ENCODE measurements at regions not wholly inside any gene's neighbourhood (a gene's known extent, or its start where the extent isn't known, plus 50 kb on each side); places are given as distances from the start of the nearest gene placed in this dataset.

DNA sequence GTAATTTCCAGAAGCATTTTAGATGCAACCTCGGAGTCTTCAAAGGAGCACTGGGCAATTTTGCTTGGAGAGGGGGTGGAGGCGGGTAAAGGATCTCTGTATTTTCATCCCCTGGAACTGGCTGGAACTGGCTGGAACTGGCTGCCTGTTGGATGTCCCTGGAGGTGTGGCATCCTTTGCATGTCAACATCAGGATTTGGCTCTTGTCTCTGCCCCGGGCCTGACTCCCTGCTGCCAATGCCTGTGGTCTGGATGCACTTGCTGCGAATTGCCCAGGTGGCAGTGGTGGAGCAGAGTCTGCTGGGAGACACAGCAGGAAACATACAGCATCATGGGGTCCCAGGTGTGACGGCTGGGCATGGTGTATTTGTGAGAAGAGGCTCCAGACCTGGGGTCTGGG, 391.3 kb downstream of the GADD45G start:
- DNase-seq (ENCODE audit: low read depth) = no peak
- TF ChIP-seq MAX (IDR thresholded peaks at IDR 0.05; ENCODE audit: low read depth, low read length) (no peak), POLR2A (IDR thresholded peaks at IDR 0.05; ENCODE audit: extremely low read depth, insufficient read length) (no peak), MYC (IDR thresholded peaks at IDR 0.05; ENCODE audit: low read depth, low read length) (no peak)
- TF ChIP-seq, protein P1, sequence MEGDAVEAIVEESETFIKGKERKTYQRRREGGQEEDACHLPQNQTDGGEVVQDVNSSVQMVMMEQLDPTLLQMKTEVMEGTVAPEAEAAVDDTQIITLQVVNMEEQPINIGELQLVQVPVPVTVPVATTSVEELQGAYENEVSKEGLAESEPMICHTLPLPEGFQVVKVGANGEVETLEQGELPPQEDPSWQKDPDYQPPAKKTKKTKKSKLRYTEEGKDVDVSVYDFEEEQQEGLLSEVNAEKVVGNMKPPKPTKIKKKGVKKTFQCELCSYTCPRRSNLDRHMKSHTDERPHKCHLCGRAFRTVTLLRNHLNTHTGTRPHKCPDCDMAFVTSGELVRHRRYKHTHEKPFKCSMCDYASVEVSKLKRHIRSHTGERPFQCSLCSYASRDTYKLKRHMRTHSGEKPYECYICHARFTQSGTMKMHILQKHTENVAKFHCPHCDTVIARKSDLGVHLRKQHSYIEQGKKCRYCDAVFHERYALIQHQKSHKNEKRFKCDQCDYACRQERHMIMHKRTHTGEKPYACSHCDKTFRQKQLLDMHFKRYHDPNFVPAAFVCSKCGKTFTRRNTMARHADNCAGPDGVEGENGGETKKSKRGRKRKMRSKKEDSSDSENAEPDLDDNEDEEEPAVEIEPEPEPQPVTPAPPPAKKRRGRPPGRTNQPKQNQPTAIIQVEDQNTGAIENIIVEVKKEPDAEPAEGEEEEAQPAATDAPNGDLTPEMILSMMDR (IDR thresholded peaks at IDR 0.05; ENCODE audit: low read depth, low read length) = no peak
- no peak overlapping the region for H3K4me3 ChIP-seq (ENCODE audit: low read depth, low read length)

- peak; percentile 53 for DNase-seq (ENCODE audit: low read depth)
- TF ChIP-seq MAX (IDR thresholded peaks at IDR 0.05; ENCODE audit: low read depth, low read length) (no peak), POLR2A (IDR thresholded peaks at IDR 0.05; ENCODE audit: extremely low read depth, insufficient read length) (no peak), MYC (IDR thresholded peaks at IDR 0.05; ENCODE audit: low read depth, low read length) (no peak)
- TF ChIP-seq, protein P1 (IDR thresholded peaks at IDR 0.05; ENCODE audit: low read depth, low read length) = no peak
- H3K4me3 ChIP-seq (ENCODE audit: low read depth, low read length) = no peak overlapping the region
Measured at GRCh38 chr9:89996773-89997172, 392.0 kb downstream of the GADD45G start.

- H3K4me3 ChIP-seq (ENCODE audit: low read depth, low read length) = no peak overlapping the region
- no peak for DNase-seq (ENCODE audit: low read depth)
- TF ChIP-seq, protein P1 (IDR thresholded peaks at IDR 0.05; ENCODE audit: low read depth, low read length) = no peak
- TF ChIP-seq POLR2A (IDR thresholded peaks at IDR 0.05; ENCODE audit: extremely low read depth, insufficient read length) (no peak), MYC (IDR thresholded peaks at IDR 0.05; ENCODE audit: low read depth, low read length) (no peak), MAX (IDR thresholded peaks at IDR 0.05; ENCODE audit: low read depth, low read length) (no peak)
Measured at GRCh38 chr9:89998633-89999032, 393.8 kb downstream of the GADD45G start.

DNA sequence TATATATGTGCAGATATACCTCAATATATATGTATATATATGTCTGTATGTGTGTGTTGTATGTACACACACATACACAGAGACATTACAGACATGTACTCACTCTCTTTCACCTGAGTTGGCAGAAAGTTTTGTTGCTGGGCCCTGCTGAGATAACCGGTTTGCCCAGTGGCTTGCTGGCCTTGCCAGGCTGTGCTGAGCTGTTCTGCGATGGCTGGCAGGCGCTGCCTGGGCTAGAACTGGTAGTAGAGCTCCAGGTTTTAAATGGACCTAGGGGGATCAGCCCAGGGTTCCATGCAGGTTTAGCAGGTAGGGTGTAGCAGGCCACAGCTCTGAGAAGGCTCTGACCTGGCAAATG, 394.3 kb downstream of the GADD45G start:
- no peak overlapping the region for H3K4me3 ChIP-seq (ENCODE audit: low read depth, low read length)
- TF ChIP-seq MYC (IDR thresholded peaks at IDR 0.05; ENCODE audit: low read depth, low read length) = no peak
- TF ChIP-seq, protein P1 (IDR thresholded peaks at IDR 0.05; ENCODE audit: low read depth, low read length) = no peak
- DNase-seq (ENCODE audit: low read depth) = no peak

GRCh38 chr9:89999534-90000370, 394.9 kb downstream of the GADD45G start:
- peak; percentile 63 for DNase-seq (ENCODE audit: low read depth)
- TF ChIP-seq MAX (IDR thresholded peaks at IDR 0.05; ENCODE audit: low read depth, low read length) (no peak), MYC (IDR thresholded peaks at IDR 0.05; ENCODE audit: low read depth, low read length) (no peak), POLR2A (IDR thresholded peaks at IDR 0.05; ENCODE audit: extremely low read depth, insufficient read length) (no peak)
- TF ChIP-seq, protein P1 (IDR thresholded peaks at IDR 0.05; ENCODE audit: low read depth, low read length) = no peak
- no peak overlapping the region for H3K4me3 ChIP-seq (ENCODE audit: low read depth, low read length)
